Fibroblast of villous mesenchyme (primary cell): ENCODE measurements at regions not wholly inside any gene's neighbourhood (a gene's known extent, or its start where the extent isn't known, plus 50 kb on each side); places are given as distances from the start of the nearest gene placed in this dataset.

Source experiments
- DNase-seq: peaks from one replicate; pipeline ENCODE4 v3.0.0-alpha.2; 2010; ENCODE audit warnings: low read depth
- H3K4me3 ChIP-seq: 2 replicates; pipeline ENCODE4 v1.5.1; 2011; ENCODE audit warnings: low read depth, mild to moderate bottlenecking, low read length
- CTCF ChIP-seq: IDR thresholded peaks from 2 replicates; pipeline ENCODE4 v1.5.1; 2012; ENCODE audit warnings: low read depth, mild to moderate bottlenecking, low read length; ENCODE audit not compliant: insufficient read depth

DNA sequence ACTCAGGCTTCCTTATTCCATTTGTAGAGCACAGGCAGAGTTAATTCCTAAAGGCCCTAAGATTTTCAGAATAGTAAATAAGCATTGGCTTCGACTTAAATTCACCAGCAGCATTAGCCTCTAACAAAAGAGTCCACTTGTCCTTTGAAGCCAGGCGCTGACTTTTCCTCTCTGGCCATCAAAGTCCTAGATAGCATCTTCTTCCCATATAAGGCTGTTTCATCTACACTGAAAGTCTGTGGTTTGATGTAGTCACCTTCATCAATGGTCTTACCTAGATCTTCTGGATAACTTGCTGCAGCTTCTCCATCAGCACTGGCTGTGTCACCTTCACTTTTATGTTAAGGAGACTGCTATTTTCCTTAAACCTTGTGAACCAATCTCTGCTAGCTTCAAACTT, 118.3 kb upstream of the SOX6 start:
- no peak overlapping the region for H3K4me3 ChIP-seq
- no peak for TF ChIP-seq CTCF
- DNase-seq = no peak

- DNase-seq = no peak
- H3K4me3 ChIP-seq = no peak overlapping the region
- TF ChIP-seq CTCF = no peak
Measured at GRCh38 chr11:16469968-16470367, 113.6 kb upstream of the SOX6 start.

DNA sequence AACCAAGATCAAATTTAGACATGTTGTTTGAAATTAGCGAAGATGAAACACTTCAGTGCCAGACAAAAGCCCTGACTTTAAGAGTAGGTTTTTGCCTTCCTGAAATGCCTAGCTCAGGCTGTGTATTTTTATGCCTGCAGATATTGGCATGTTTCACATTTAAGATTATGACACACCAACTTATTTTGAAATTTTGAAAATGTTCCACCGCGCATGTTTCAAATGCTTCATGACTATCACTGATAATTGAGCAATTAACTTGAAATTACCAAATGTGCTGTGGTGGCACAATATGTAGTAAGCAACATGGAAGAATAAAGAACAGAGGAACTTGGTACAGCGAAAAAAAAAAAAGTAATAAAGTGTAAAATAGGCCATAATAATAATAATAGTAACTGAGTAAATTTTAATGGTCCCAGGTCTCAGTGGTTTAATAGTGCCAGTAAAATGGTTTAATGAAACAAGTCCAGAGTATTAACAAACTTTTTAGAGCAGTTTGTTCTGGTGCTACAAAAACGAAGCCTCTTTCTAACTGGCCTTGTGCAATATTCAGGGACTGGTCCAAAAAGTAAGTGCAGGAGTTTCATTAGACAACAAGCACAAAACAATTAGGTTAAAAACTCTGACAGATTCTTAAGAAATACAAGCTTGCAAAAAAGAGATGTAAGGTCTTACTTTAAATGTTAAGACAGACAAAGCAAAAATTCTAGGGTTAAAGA, 112.5 kb upstream of the SOX6 start:
- no peak for TF ChIP-seq CTCF
- DNase-seq = no peak
- no peak overlapping the region for H3K4me3 ChIP-seq

- no peak overlapping the region for H3K4me3 ChIP-seq
- no peak for TF ChIP-seq CTCF
- DNase-seq = no peak
Measured at GRCh38 chr11:16460508-16460907, 104.2 kb upstream of the SOX6 start.

GRCh38 chr11:16456366-16456765, 100.0 kb upstream of the SOX6 start:
- no peak for TF ChIP-seq CTCF
- H3K4me3 ChIP-seq = no peak overlapping the region
- no peak for DNase-seq

DNA sequence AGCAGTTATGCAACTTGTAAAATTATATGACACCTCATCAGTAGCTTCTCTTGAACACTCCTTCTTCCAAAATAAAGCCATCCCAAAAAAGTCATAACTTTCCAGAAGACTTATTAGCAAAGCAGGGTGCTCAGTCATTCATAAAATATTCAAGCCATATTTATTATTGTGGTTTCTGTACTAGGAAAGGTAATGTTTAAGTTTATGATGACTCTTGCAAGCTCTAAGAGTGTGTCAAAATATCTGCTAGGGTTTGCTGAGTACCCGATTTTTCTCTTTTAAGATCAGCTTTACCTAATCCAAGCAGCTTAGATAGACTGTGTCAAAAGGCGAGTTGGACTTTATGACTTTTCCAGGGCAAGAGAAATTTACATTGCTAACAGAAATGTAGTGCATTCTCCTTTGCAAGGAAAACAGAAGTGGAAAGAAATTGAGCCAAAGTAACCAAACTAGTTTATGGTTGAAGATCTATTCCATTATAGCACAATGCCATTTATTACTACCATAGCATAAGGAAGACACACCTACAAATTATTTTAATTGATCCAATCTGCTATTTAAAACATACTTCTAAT, 98.0 kb upstream of the SOX6 start:
- H3K4me3 ChIP-seq = no peak overlapping the region
- peak; percentile 35 for DNase-seq

More for the DNA sequence above, 98.0 kb upstream of the SOX6 start:
- TF ChIP-seq CTCF = no peak
